ENCODE measurements at regions not wholly inside any gene's neighbourhood (a gene's known extent, or its start where the extent isn't known, plus 50 kb on each side); places are given as distances from the start of the nearest gene placed in this dataset.
"Not testable (repeated sequence)": the region's sequence is repeated elsewhere in the genome, so short reads cannot be mapped to it uniquely, and the experiment has no call there.

GRCh38 chr10:62496925-62497324 is 122.8 kb downstream of the ZNF365 start:
- no peak for DNase-seq (ENCODE audit: low read depth)

DNA sequence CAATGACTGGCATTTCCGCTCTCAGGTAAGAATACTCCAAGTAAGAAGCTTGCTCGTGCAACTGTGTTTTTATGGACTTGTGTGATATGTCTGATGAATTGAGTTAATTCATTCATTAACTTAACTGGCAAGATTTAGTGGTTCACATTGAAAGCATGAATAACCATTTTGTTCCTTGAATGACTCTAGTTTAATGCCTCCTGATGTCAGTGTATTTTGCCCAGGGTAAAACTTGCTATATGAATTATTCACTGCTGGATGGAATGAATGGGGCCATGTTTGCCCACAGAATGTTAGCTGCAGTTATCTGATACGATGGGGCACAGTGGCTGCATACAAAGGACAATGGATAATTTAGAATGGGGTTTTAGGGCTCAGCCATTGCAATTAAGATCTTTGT is 124.1 kb downstream of the ZNF365 start:
- DNase-seq (ENCODE audit: low read depth) = no peak

DNA sequence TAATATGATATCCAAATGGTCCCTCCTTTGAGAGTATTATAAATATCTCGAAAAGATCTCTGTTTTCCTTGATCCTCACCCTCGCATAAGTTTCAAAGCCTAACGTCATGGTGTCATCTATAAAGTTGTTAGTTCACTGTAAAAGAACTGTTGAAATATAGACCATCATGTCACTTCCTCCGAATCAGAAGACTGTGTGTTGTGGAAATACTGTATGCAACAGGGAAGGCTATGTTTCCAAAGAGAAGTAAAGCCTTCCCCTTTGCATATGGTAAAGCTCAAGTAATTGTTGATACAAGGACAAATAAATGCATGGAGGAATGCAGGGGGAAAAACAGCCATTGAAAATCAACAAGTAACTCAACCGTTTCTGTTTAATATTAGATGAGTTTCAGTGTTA is 125.9 kb downstream of the ZNF365 start:
- not testable (repeated sequence) for DNase-seq (ENCODE audit: low read depth)

- no peak for DNase-seq (ENCODE audit: low read depth)
Observed at GRCh38 chr10:62501547-62501946, 127.4 kb downstream of the ZNF365 start.

DNA sequence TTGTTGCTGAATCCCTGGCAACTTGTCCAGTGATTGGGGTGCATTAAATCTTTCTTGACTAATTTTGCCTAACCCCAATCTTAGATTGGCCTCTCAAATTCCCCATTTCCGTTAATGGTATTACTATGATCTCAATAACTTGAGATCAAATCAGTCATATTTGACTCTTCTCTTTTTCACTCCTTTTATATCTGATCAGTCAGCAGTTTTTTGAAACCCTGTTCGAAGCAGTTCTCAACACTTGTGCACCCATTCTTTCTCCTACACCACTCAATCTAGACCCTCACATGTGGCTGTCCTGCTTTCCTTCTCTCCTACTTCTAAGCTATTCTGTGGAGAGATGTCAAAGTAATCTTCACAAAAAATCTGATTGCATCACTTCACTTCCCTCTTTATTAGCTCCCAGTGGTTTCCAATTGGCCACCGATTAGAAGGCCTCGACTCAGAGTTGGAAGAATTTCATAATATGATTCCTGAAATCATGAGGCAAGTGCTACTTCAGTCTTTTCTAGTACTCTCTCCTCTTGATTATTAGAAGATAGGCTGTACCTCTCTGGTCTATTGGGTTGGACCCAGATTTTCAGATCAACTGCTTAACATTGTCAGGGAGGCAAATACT is 128.9 kb downstream of the ZNF365 start:
- no peak for DNase-seq (ENCODE audit: low read depth)

GRCh38 chr10:62503872-62504271 is 129.7 kb downstream of the ZNF365 start:
- DNase-seq (ENCODE audit: low read depth) = no peak

DNA sequence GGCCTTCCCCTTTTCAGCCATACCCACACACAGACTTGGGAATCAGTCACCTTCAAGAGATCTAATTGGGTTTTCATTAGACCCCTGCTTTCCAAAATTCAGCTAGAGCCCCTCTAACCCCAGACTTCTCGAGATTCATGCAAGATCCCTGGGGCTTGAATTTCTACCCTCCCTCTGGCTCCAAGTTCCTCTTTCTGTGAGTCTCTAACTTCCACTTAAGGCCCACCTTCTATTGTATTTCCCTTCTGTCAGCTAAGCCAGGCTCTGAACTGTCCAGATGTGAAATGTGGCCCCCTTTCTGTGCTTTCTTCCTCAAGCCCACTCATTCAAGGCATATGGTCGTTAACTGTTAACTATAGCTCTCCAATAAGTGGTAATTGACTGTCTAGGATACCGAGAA is 132.2 kb downstream of the ZNF365 start:
- DNase-seq (ENCODE audit: low read depth) = no peak

DNA sequence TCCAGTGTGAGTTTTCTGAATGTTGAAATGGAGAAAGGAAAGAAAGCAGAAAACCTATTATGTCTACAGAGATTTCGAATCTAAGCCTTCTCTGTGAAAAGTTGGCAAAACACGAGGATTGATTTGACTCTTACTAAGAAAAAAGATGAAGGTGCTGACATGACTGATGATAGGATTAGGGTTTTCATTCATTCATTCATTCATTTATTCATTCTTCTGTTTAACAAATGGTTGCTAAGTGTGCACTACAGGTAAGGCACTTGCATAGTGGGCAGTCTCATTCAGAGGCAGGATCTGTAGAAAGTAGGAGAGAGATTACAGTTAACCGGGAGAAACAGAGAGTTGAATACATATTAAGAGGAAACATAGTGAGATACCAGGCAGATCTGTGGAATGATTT is 137.1 kb downstream of the ZNF365 start:
- DNase-seq (ENCODE audit: low read depth) = no peak

DNA sequence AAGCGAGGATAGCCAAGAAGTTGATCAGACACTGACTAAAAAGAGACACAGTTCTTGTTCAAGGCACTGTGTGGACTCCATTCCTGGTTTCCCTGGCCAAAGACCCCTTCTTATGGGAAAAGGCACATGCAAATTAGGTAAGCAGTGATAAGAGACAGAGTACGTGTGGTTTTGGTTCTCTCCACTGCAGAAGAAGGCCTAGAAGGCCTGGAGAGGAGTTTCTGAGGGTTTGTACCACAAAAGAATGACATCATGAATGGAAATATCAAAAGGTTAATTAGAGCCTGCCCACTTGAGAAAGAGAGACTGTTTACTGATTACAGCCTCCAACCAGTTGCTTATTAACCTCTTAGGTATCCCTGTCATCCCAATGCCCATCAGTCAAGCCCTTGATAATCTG is 137.5 kb downstream of the ZNF365 start:
- no peak for DNase-seq (ENCODE audit: low read depth)

DNA sequence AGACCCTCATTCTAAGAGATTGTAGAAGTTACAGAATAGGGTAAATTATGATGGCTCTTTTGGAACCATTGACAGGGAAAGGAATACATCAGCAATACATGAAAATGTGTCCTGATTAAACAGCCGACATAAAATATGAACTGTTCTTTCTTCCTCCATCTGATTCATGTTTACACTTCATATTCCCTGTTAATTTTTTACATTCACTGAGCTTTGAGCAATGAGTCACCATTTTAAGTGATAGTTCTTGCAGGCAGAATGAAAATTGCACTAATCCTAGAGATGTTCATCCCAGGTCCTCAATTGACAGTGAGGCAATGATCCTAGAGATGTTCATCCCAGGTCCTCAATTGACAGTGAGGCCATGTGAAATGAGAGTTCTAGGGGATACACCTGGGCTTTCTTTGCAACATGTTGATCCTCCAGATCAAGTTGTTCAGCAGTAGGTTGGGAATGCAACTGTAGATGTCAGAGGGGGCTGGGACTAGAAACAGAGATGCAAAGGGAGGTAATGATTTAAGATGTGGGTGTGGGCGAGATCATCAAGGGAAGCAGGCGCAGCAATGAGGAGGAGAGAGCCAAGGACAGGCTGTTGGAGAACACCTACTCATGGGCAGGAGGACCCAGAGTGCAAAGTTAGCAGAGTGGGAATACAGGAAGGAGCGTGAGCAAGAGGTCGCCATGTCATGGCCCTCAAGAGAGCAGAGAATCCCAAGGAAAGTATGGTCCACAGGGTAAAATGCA is 138.7 kb downstream of the ZNF365 start:
- DNase-seq (ENCODE audit: low read depth) = no peak

DNA sequence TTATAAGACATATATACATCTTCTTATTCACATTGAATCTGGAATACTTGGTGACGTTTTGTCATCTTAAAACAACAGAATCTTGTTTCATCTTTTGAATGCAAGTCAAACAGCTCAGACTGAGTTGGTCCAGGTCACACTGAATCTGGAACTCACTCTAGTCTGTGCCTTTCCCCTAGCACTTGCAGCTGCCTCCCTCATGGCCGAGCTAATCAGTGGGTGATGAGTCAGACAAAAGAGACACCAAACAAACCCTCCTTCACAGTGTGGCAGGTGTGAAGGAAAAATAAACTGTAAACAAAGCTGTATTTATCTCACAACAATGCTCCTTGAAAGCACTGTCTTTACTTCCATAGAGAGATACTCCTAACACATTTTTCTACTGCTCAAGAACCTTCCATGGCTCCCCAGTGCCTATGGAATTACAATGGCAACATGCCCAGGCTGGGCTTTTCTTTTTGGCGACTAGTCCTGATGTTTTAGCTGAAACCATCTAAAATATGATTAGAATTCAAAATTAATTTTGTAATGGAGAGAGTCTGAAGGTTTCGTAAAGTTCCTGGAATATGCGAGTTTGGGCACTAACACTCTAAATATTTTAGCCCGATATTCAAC is 140.0 kb downstream of the ZNF365 start:
- DNase-seq (ENCODE audit: low read depth) = no peak

GRCh38 chr10:62517252-62517651 is 143.1 kb downstream of the ZNF365 start:
- DNase-seq (ENCODE audit: low read depth) = no peak

DNA sequence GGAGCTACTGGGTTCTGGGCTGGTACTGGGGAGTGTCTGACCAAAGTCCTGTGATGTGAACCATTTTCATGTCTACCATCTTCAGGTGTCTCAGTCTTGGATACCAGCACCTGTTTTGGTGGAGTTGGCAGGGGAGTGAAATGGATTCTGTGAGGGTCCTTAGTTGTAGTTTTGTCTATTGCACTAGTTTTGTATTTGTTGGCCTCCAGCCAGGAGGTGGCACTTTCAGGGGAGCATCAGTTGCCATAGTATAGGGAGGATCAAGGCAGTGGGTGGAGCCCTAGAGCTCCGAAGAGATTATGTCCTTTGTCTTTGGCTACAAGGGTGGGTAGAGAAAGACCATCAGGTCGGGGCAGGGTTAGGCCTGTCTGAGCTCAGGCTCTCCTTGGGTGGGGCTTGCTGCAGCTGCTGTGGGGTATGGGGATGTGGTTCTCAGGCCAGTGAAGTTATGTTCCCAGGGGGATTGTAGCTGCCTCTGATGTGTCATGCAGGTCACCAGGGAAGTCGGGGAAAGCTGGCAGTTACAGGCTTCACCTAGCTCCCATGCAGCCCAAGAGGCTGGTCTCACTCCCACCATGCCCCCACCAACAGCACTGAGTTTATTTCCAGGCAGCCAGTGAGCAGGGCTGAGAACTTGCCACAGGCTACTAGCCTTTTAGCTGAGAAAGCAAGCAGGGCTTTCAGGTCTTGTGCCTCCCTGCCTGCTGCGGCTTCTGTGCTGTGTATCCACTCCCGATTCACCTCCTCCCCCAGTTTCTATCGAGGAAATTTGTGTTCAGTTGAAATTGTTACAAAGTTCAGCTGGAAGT is 153.1 kb downstream of the ZNF365 start:
- DNase-seq (ENCODE audit: low read depth) = no peak

DNA sequence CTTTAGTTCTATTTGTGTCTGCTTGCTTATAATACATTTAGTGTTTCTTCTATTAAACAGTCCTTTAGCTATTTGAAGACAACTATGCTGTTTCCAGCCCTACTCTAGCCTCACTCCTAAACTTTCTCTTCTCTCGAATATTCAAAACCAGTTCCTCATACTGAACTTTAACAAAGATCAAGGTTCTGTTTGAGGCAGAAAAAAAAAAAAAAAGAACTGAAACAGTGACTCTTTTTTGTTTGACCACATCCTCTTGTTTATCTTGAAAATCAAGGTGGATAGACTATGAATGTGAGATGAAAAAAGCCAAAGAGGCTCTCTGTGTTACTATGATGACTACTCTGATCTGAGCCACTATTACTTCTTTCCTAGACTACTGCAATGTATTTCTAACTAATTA is 154.3 kb downstream of the ZNF365 start:
- DNase-seq (ENCODE audit: low read depth) = no peak

GRCh38 chr10:62529396-62529795 is 155.2 kb downstream of the ZNF365 start:
- DNase-seq (ENCODE audit: low read depth) = no peak

GRCh38 chr10:62534031-62534430 is 159.9 kb downstream of the ZNF365 start:
- no peak for DNase-seq (ENCODE audit: low read depth)

GRCh38 chr10:62538606-62539005 is 164.4 kb downstream of the ZNF365 start:
- no peak for DNase-seq (ENCODE audit: low read depth)

GRCh38 chr10:62540389-62540788 is 166.2 kb downstream of the ZNF365 start:
- DNase-seq (ENCODE audit: low read depth) = no peak

- DNase-seq (ENCODE audit: low read depth) = no peak
Observed at GRCh38 chr10:62541811-62542210, 167.6 kb downstream of the ZNF365 start.

DNA sequence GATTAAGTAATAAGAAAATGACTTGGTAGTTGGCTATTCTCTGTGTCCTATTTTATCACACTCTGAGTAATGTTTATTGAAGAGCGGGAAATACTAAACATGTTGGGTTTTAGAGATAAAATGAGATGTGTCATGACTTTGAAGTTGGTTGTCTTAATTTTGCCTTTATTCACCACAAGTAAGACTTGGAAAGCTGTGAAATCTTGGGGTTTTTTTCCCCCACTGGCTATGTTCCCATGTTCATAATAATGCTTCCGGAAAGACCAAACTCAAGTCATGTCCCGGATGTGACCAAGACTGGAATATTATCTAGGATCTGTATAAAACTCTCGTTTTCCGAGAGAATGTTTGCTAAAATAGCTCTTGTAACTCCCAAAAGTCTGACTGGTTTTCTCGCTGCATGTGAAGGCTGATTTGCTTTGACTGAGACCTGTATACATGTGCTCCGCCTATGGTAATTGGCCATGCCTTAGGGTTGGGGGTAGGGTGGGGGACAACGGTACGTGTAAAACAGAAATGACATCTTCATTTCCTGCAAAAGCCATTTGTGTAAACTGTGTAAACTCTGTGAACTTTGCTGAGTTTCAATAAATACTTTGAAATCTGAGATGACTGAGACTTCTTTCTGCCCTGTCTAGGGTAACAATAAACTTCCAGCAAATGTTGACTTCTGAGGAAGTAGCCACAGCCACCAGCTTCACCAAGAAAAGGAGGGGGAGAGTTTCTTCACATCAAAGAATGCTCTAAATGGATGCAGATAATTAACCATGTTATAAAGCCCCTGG is 169.6 kb downstream of the ZNF365 start:
- no peak for DNase-seq (ENCODE audit: low read depth)

GRCh38 chr10:62545160-62546066 is 171.2 kb downstream of the ZNF365 start:
- DNase-seq (ENCODE audit: low read depth) = peak; percentile 51
